ENCODE measurements at regions not wholly inside any gene's neighbourhood (a gene's known extent, or its start where the extent isn't known, plus 50 kb on each side); places are given as distances from the start of the nearest gene placed in this dataset.

- H3K9ac ChIP-seq (ENCODE audit: insufficient read depth, low read depth, low read length) = no peak overlapping the region
- H3K36me3 ChIP-seq (replicated peaks in 1 of 2; ENCODE audit: control insufficient read depth in 1 of 2, insufficient read depth in 2 of 2, low read length in 2 of 2) = no peaks in the 10 kb centered on the region
- H3K4me3 ChIP-seq (replicated peaks in 1 of 3; ENCODE audit: insufficient read depth in 1 of 3, low read depth in 2 of 3, low read length in 3 of 3) = no peak overlapping the region
- no TSS peak for BruUV-seq (replicated peaks)
- intact Hi-C loops (cut with micrococcal nuclease; ENCODE audit: unreplicated experiment) = no loop called here
- H3K27me3 ChIP-seq (ENCODE audit: control insufficient read depth in 1 of 2, insufficient read depth in 2 of 2, low read length in 2 of 2) = no peaks in the 10 kb centered on the region
- in situ Hi-C loops (cut with HindIII; ENCODE audit: extremely low pct_ligation_motif_present, low pct_unique_long_range_greater_than_20kb) = no loop called here
- no peak overlapping the region for H3K27ac ChIP-seq (ENCODE audit: extremely low read length, insufficient read depth, low read length)
- H3K4me2 ChIP-seq (ENCODE audit: low read depth, low read length) = no peak overlapping the region
- CTCF ChIA-PET (ENCODE audit: low intra/inter-chr PET ratio, low total read pairs) = no interaction called here
- no peak overlapping the region for H2AFZ ChIP-seq (ENCODE audit: low read length)
- no peaks in the 10 kb centered on the region for H3K4me1 ChIP-seq (ENCODE audit: insufficient read depth, low read length)
- no peaks in the 10 kb centered on the region; the same call in 1 of the 2 replicates for H3K9me3 ChIP-seq (ENCODE audit: low read length)
- FAIRE-seq (no peak), DNase-seq (ENCODE audit: low spot score) (no peak), ATAC-seq (no peak)
- H4K20me1 ChIP-seq (ENCODE audit: insufficient read depth, low read length) = no peaks in the 10 kb centered on the region
- H3K79me2 ChIP-seq (ENCODE audit: insufficient read depth, low read length) = no peaks in the 10 kb centered on the region
- POLR2A ChIA-PET = no interaction called here
- no peak for TF ChIP-seq ZNF232 (CRISPR knock-in tag; IDR thresholded peaks at IDR 0.05; ENCODE audit: borderline replicate concordance)
- TF ChIP-seq FOXM1 (CRISPR knock-in tag; IDR thresholded peaks at IDR 0.05) = no peak
- no peak for TF ChIP-seq HDAC6 (IDR thresholded peaks at IDR 0.05; ENCODE audit: low read depth, low read length)
- TF ChIP-seq ZNF616 (CRISPR knock-in tag; IDR thresholded peaks at IDR 0.05; ENCODE audit: low read depth) = no peak
- no peak for TF ChIP-seq ARID3A (IDR thresholded peaks at IDR 0.05; ENCODE audit: low read depth, low read length)
- TF ChIP-seq ZNF609 (CRISPR knock-in tag; IDR thresholded peaks at IDR 0.05; ENCODE audit: borderline replicate concordance) = no peak
- no peak for TF ChIP-seq ZNF790 (CRISPR knock-in tag; IDR thresholded peaks at IDR 0.05; ENCODE audit: borderline replicate concordance)
- no peak for TF ChIP-seq TRIM24 (CRISPR knock-in tag; IDR thresholded peaks at IDR 0.05)
- no peak for TF ChIP-seq ZNF674 (CRISPR knock-in tag; IDR thresholded peaks at IDR 0.05; ENCODE audit: low read depth)
- TF ChIP-seq PAF1 (CRISPR knock-in tag; IDR thresholded peaks at IDR 0.05) = no peak
- TF ChIP-seq KLF6 (CRISPR knock-in tag; IDR thresholded peaks at IDR 0.05) = no peak
These were observed 172.6 kb upstream of the VIPR2 start for GRCh38 chr7:159317294-159317693.
